Neutrophil (primary cell): ENCODE measurements at regions not wholly inside any gene's neighbourhood (a gene's known extent, or its start where the extent isn't known, plus 50 kb on each side); places are given as distances from the start of the nearest gene placed in this dataset.

Source experiments
- H3K27ac ChIP-seq: fragments of 200-600 bp; sonication (generic); 2 replicates; pipeline ENCODE4 v1.5.1; 2016; ENCODE audit warnings: mild to moderate bottlenecking, moderate library complexity
- H3K27me3 ChIP-seq: fragments of 200-600 bp; sonication (generic); 2 replicates; pipeline ENCODE4 v1.6.0; 2016; ENCODE audit warnings: mild to moderate bottlenecking
- H3K36me3 ChIP-seq: fragments of 200-600 bp; sonication (generic); 2 replicates; pipeline ENCODE4 v1.5.1; 2017
- H3K4me1 ChIP-seq, 2 experiments: fragments of 200-600 bp in 1 of 2; sonication (generic) in 1 of 2; 1 replicate in 1 of 2; 2 replicates in 1 of 2; pipeline versions ENCODE4 v1.5.1 to v1.6.1; 2013 to 2016; ENCODE audit warnings: low read depth in 1 of 2, low read length in 1 of 2, mild to moderate bottlenecking in 1 of 2, moderate library complexity in 1 of 2; ENCODE audit not compliant: control insufficient read depth in 1 of 2, insufficient read depth in 1 of 2
- H3K4me3 ChIP-seq, 2 experiments: fragments of 200-600 bp in 1 of 2; sonication (generic) in 1 of 2; 1 replicate in 1 of 2; 2 replicates in 1 of 2; pipeline ENCODE4 v1.5.1; 2013 to 2016; ENCODE audit warnings: low read depth in 1 of 2, low read length in 1 of 2, mild to moderate bottlenecking in 1 of 2, moderate library complexity in 1 of 2
- H3K9me3 ChIP-seq: fragments of 200-600 bp; sonication (generic); 2 replicates; pipeline ENCODE4 v1.5.1; 2016
- CTCF ChIP-seq: fragments of 200-600 bp; sonication (generic); IDR thresholded peaks from 2 replicates; pipeline ENCODE4 v1.5.1; 2016; ENCODE audit warnings: antibody characterized with exemption

GRCh38 chrX:129026202-129026601 lies 497.1 kb downstream of the SMARCA1 start:
- H3K4me3 ChIP-seq, result no peak overlapping the region
- no peaks in the 10 kb centered on the region for H3K27me3 ChIP-seq
- H3K9me3 ChIP-seq, result no peaks in the 10 kb centered on the region
- no peak overlapping the region for H3K27ac ChIP-seq
- H3K36me3 ChIP-seq, result no peaks in the 10 kb centered on the region
- H3K4me1 ChIP-seq, result no peaks in the 10 kb centered on the region
- TF ChIP-seq CTCF, result no peak

GRCh38 chrX:129025376-129025775 lies 497.9 kb downstream of the SMARCA1 start:
- H3K9me3 ChIP-seq, result no peaks in the 10 kb centered on the region
- H3K4me3 ChIP-seq, result no peak overlapping the region
- no peaks in the 10 kb centered on the region for H3K36me3 ChIP-seq
- H3K27me3 ChIP-seq, result no peaks in the 10 kb centered on the region
- no peaks in the 10 kb centered on the region for H3K4me1 ChIP-seq
- no peak overlapping the region for H3K27ac ChIP-seq
- no peak for TF ChIP-seq CTCF

GRCh38 chrX:129019412-129019811 lies 503.9 kb downstream of the SMARCA1 start:
- TF ChIP-seq CTCF, result no peak
- Histone ChIP-seq H3K36me3 (no peaks in the 10 kb centered on the region), H3K27me3 (no peaks in the 10 kb centered on the region), H3K27ac (no peak overlapping the region), H3K4me3 (no peak overlapping the region), H3K4me1 (no peaks in the 10 kb centered on the region), H3K9me3 (no peaks in the 10 kb centered on the region)

GRCh38 chrX:129015381-129015780 lies 507.9 kb downstream of the SMARCA1 start:
- TF ChIP-seq CTCF, result no peak
- Histone ChIP-seq H3K27ac (no peak overlapping the region), H3K4me3 (no peak overlapping the region), H3K36me3 (no peaks in the 10 kb centered on the region), H3K4me1 (no peaks in the 10 kb centered on the region), H3K27me3 (no peaks in the 10 kb centered on the region), H3K9me3 (no peaks in the 10 kb centered on the region)

GRCh38 chrX:129013574-129013973 lies 509.7 kb downstream of the SMARCA1 start:
- no peaks in the 10 kb centered on the region for H3K36me3 ChIP-seq
- H3K27ac ChIP-seq, result no peak overlapping the region
- H3K4me1 ChIP-seq, result no peaks in the 10 kb centered on the region
- no peaks in the 10 kb centered on the region for H3K9me3 ChIP-seq
- no peak overlapping the region for H3K4me3 ChIP-seq
- TF ChIP-seq CTCF, result no peak
- H3K27me3 ChIP-seq, result no peaks in the 10 kb centered on the region

- Histone ChIP-seq H3K4me1 (no peaks in the 10 kb centered on the region), H3K9me3 (no peaks in the 10 kb centered on the region), H3K27me3 (no peaks in the 10 kb centered on the region), H3K36me3 (no peaks in the 10 kb centered on the region), H3K27ac (no peak overlapping the region), H3K4me3 (no peak overlapping the region)
- no peak for TF ChIP-seq CTCF
Observed at GRCh38 chrX:129007631-129008030, 515.7 kb downstream of the SMARCA1 start.
